Sigmoid colon (tissue), 4 donors: ENCODE measurements at regions not wholly inside any gene's neighbourhood (a gene's known extent, or its start where the extent isn't known, plus 50 kb on each side); places are given as distances from the start of the nearest gene placed in this dataset.

ENCODE experiments used
- EP300 ChIP-seq, 4 donors: sonication (generic); formaldehyde crosslinking; IDR thresholded peaks; one replicate each; pipeline ENCODE4 v1.6.1; 2017; ENCODE audit warnings: antibody characterized with exemption in 4 of 4
- POLR2A ChIP-seq, 2 donors: fragments of 450-650 bp; IDR thresholded peaks; one replicate each; pipeline ENCODE4 v1.6.1; 2016; ENCODE audit warnings: antibody characterized with exemption in 2 of 2, mild to moderate bottlenecking in 2 of 2, moderate library complexity in 2 of 2
- POLR2AphosphoS5 ChIP-seq, 4 donors: sonication (generic); formaldehyde crosslinking; IDR thresholded peaks; one replicate each; pipeline ENCODE4 v1.6.1; 2017; ENCODE audit warnings: antibody characterized with exemption in 4 of 4
- TF ChIP-seq, protein P1 (sequence below), 4 experiments: fragments of 450-650 bp in 3 of 4; fragments of 200-600 bp in 1 of 4; IDR thresholded peaks; one replicate each; pipeline ENCODE4 v1.5.1; 2016 to 2019; ENCODE audit warnings: antibody characterized with exemption in 4 of 4, mild to moderate bottlenecking in 3 of 4, moderate library complexity in 2 of 4

- TF ChIP-seq EP300 (IDR thresholded peaks at IDR 0.05) (no peak), POLR2A (IDR thresholded peaks at IDR 0.05) (no peak), POLR2AphosphoS5 (IDR thresholded peaks at IDR 0.05) (no peak)
- TF ChIP-seq, protein P1, sequence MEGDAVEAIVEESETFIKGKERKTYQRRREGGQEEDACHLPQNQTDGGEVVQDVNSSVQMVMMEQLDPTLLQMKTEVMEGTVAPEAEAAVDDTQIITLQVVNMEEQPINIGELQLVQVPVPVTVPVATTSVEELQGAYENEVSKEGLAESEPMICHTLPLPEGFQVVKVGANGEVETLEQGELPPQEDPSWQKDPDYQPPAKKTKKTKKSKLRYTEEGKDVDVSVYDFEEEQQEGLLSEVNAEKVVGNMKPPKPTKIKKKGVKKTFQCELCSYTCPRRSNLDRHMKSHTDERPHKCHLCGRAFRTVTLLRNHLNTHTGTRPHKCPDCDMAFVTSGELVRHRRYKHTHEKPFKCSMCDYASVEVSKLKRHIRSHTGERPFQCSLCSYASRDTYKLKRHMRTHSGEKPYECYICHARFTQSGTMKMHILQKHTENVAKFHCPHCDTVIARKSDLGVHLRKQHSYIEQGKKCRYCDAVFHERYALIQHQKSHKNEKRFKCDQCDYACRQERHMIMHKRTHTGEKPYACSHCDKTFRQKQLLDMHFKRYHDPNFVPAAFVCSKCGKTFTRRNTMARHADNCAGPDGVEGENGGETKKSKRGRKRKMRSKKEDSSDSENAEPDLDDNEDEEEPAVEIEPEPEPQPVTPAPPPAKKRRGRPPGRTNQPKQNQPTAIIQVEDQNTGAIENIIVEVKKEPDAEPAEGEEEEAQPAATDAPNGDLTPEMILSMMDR (IDR thresholded peaks at IDR 0.05), result no peak
Observed at GRCh38 chr7:32143301-32143700, 73.1 kb upstream of the PDE1C start.
